H1 (cell line): ENCODE measurements at regions not wholly inside any gene's neighbourhood (a gene's known extent, or its start where the extent isn't known, plus 50 kb on each side); places are given as distances from the start of the nearest gene placed in this dataset.

Experiments used
- CTCF ChIA-PET: fragments of 300-600 bp; sonication (Branson Sonifier 250); formaldehyde crosslinking; loops from one replicate; lab custom pipeline; 2021; ENCODE audit not compliant: partially characterized antibody; lab: Charles Lee
- POLR2A ChIA-PET: fragments of 300-600 bp; sonication (Branson Sonifier 250); formaldehyde crosslinking; loops from one replicate; lab custom pipeline; 2021; ENCODE audit warnings: inconsistent platforms; ENCODE audit not compliant: partially characterized antibody; lab: Charles Lee
- DNase-seq, 2 experiments: peaks; one replicate each; pipeline versions ENCODE4 v3.0.0 to v3.0.0-alpha.2; 2010 to 2022; ENCODE audit warnings: low spot score in 2 of 2, low read depth in 1 of 2, mixed read lengths in 1 of 2
- FAIRE-seq: peaks from 2 replicates; lab custom pipeline; 2011; peaks lifted over from hg19 to GRCh38; lab: Jason Lieb, UNC
- H2AFZ ChIP-seq: 2 replicates; pipeline ENCODE4 v1.8.1; 2012; ENCODE audit warnings: low read length, inconsistent platforms
- H2AK5ac ChIP-seq: 2 replicates; pipeline ENCODE4 v1.6.1; 2013; ENCODE audit warnings: low read depth, low read length
- H2BK120ac ChIP-seq: replicated peaks from 2 replicates; pipeline ENCODE3; 2013; ENCODE audit warnings: low read depth, low read length, inconsistent platforms
- H2BK12ac ChIP-seq: 2 replicates; pipeline ENCODE4 v1.6.1; 2013; ENCODE audit warnings: low read depth, low read length
- H2BK15ac ChIP-seq: 2 replicates; pipeline ENCODE4 v1.6.1; 2013; ENCODE audit warnings: low read length
- H2BK20ac ChIP-seq: 2 replicates; pipeline ENCODE4 v1.6.1; 2013; ENCODE audit warnings: low read length
- H2BK5ac ChIP-seq: 2 replicates; pipeline ENCODE4 v1.6.1; 2013; ENCODE audit warnings: low read depth, low read length
- H3K14ac ChIP-seq: 2 replicates; pipeline ENCODE4 v1.6.1; 2013; ENCODE audit warnings: inconsistent platforms; ENCODE audit not compliant: insufficient read length
- H3K18ac ChIP-seq: 2 replicates; pipeline ENCODE4 v1.6.1; 2013; ENCODE audit warnings: low read length; ENCODE audit errors: extremely low read depth
- H3K23ac ChIP-seq: 2 replicates; pipeline ENCODE4 v1.6.1; 2013; ENCODE audit warnings: inconsistent platforms; ENCODE audit not compliant: insufficient read length
- H3K23me2 ChIP-seq: 2 replicates; pipeline ENCODE4 v1.6.1; 2013; ENCODE audit warnings: low read depth, low read length
- H3K27ac ChIP-seq: 2 replicates; pipeline ENCODE4 v1.6.1; 2011; ENCODE audit warnings: low read depth, low read length, inconsistent platforms
- H3K27me3 ChIP-seq, 4 experiments: replicated peaks in 1 of 4; 1 replicate in 1 of 4; 2 replicates in 3 of 4; pipeline versions ENCODE4 v1.6.1 to v1.8.1; 2011 to 2013; ENCODE audit warnings: low read length in 3 of 4, mild to moderate bottlenecking in 3 of 4, inconsistent platforms in 2 of 4, mixed read lengths in 2 of 4, moderate library complexity in 1 of 4; ENCODE audit not compliant: control insufficient read depth in 3 of 4, insufficient read depth in 3 of 4; ENCODE audit errors: extremely low read depth in 1 of 4
- H3K36me3 ChIP-seq, 4 experiments: 2 replicates each; pipeline versions ENCODE4 v1.6.1 to v1.8.1; 2011 to 2013; ENCODE audit warnings: mild to moderate bottlenecking in 4 of 4, low read length in 3 of 4, moderate library complexity in 2 of 4, control low read depth in 1 of 4, inconsistent platforms in 1 of 4; ENCODE audit not compliant: insufficient read depth in 4 of 4, control insufficient read depth in 2 of 4
- H3K4ac ChIP-seq: replicated peaks from 2 replicates; pipeline ENCODE3; 2013; ENCODE audit warnings: low read length, low read depth, mixed read lengths, inconsistent platforms; ENCODE audit not compliant: insufficient read length
- H3K4me1 ChIP-seq, 4 experiments: replicated peaks in 1 of 4; 1 replicate in 1 of 4; 2 replicates in 3 of 4; pipeline versions ENCODE4 v1.6.1 to v1.8.1; 2011 to 2013; ENCODE audit warnings: low read length in 3 of 4, inconsistent platforms in 2 of 4, mixed read lengths in 1 of 4; ENCODE audit not compliant: insufficient read depth in 4 of 4, control insufficient read depth in 3 of 4
- H3K4me2 ChIP-seq, 2 experiments: 2 replicates each; pipeline versions ENCODE4 v1.6.1 to v1.8.1; 2011 to 2013; ENCODE audit warnings: low read depth in 2 of 2, low read length in 2 of 2, control low read depth in 1 of 2, inconsistent platforms in 1 of 2, mild to moderate bottlenecking in 1 of 2; ENCODE audit not compliant: insufficient read depth in 1 of 2
- H3K4me3 ChIP-seq, 4 experiments: fragments of 200-600, 300-600 bp in 1 of 4; sonication (generic), shearing (Covaris generic), sonication (Bioruptor Twin) in 1 of 4; 2 replicates each; pipeline versions ENCODE4 v1.5.1 to v1.8.1; 2011 to 2016; ENCODE audit warnings: low read length in 4 of 4, low read depth in 3 of 4, control low read depth in 2 of 4, inconsistent platforms in 2 of 4, mild to moderate bottlenecking in 2 of 4, mixed read lengths in 1 of 4, moderate library complexity in 1 of 4; ENCODE audit not compliant: insufficient read depth in 2 of 4; ENCODE audit errors: extremely low read depth in 1 of 4
- H3K56ac ChIP-seq: replicated peaks from 2 replicates; pipeline ENCODE3; 2013; ENCODE audit warnings: low read depth, mild to moderate bottlenecking, mixed read lengths, low read length, inconsistent platforms; ENCODE audit not compliant: insufficient read length
- H3K79me1 ChIP-seq: 2 replicates; pipeline ENCODE4 v1.6.1; 2013; ENCODE audit warnings: low read depth, low read length, control low read depth
- H3K79me2 ChIP-seq, 2 experiments: 2 replicates each; pipeline versions ENCODE4 v1.6.1 to v1.8.1; 2012 to 2013; ENCODE audit warnings: low read length in 2 of 2, mild to moderate bottlenecking in 2 of 2, inconsistent platforms in 1 of 2; ENCODE audit not compliant: insufficient read depth in 2 of 2, control insufficient read depth in 1 of 2
- H3K9ac ChIP-seq, 4 experiments: replicated peaks in 1 of 4; 1 replicate in 1 of 4; 2 replicates in 3 of 4; pipeline versions ENCODE4 v1.6.1 to v1.8.1; 2011 to 2013; ENCODE audit warnings: low read depth in 3 of 4, low read length in 3 of 4, control low read depth in 2 of 4, mild to moderate bottlenecking in 2 of 4, moderate library complexity in 2 of 4, inconsistent platforms in 1 of 4; ENCODE audit errors: extremely low read depth in 1 of 4
- H3K9me3 ChIP-seq, 2 experiments: 2 replicates each; pipeline versions ENCODE4 v1.6.1 to v1.8.1; 2012 to 2013; ENCODE audit warnings: mild to moderate bottlenecking in 2 of 2, moderate library complexity in 2 of 2, control low read depth in 1 of 2, inconsistent platforms in 1 of 2, low read depth in 1 of 2, low read length in 1 of 2, mixed read lengths in 1 of 2; ENCODE audit not compliant: insufficient read depth in 2 of 2
- H4K20me1 ChIP-seq, 2 experiments: replicated peaks in 1 of 2; 2 replicates each; pipeline versions ENCODE3 to v1.8.1; 2011 to 2013; ENCODE audit warnings: inconsistent platforms in 2 of 2, low read length in 2 of 2, mild to moderate bottlenecking in 1 of 2; ENCODE audit not compliant: insufficient read depth in 2 of 2, control insufficient read depth in 1 of 2
- H4K5ac ChIP-seq: 2 replicates; pipeline ENCODE4 v1.6.1; 2013; ENCODE audit warnings: low read length, low read depth, mixed read lengths, inconsistent platforms; ENCODE audit not compliant: insufficient read length
- H4K8ac ChIP-seq: 2 replicates; pipeline ENCODE4 v1.8.0; 2013; ENCODE audit warnings: mild to moderate bottlenecking, moderate library complexity, low read length, inconsistent platforms; ENCODE audit not compliant: insufficient read depth; ENCODE audit errors: extremely low read depth
- H4K91ac ChIP-seq: replicated peaks from 2 replicates; pipeline ENCODE3; 2013; ENCODE audit warnings: low read length, mixed read lengths, inconsistent platforms; ENCODE audit not compliant: insufficient read length
- CREB1 ChIP-seq: IDR thresholded peaks from 2 replicates; pipeline ENCODE4 v1.6.1; 2012; ENCODE audit warnings: inconsistent platforms
- HDAC2 ChIP-seq, 2 experiments: fragments of 300-600 bp in 1 of 2; sonication (generic) in 1 of 2; IDR thresholded peaks; 2 replicates each; pipeline ENCODE4 v1.6.1; 2011 to 2012; ENCODE audit warnings: low read depth in 2 of 2, low read length in 2 of 2, mild to moderate bottlenecking in 2 of 2, moderate library complexity in 2 of 2, borderline replicate concordance in 1 of 2, inconsistent platforms in 1 of 2
- SRF ChIP-seq: IDR thresholded peaks from 2 replicates; pipeline ENCODE4 v1.6.1; 2011; ENCODE audit warnings: mild to moderate bottlenecking, low read depth, low read length, moderate library complexity
- WGBS, 2 experiments: shearing (Covaris generic) in 1 of 2; methylation state at CpG; one replicate each; pipeline versions ENCODE4 v1.1.6 to v1.1.7; 2013 to 2015; ENCODE audit warnings: low lambda C conversion rate in 2 of 2, mixed read lengths in 2 of 2, inconsistent platforms in 1 of 2, low coverage in 1 of 2, missing lambda C conversion rate in 1 of 2; ENCODE audit not compliant: insufficient replicate concordance in 2 of 2, insufficient coverage in 1 of 2, insufficient read length in 1 of 2; ENCODE audit errors: extremely low coverage in 1 of 2, missing lambda C conversion rate in 1 of 2; 5-methylcytosine and 5-hydroxymethylcytosine counted together

GRCh38 chr5:147037515-147038205, 159.1 kb upstream of the PPP2R2B start:
- Histone ChIP-seq H3K36me3 (no peaks in the 10 kb centered on the region), H3K4ac (no peak overlapping the region), H3K4me2 (no peak overlapping the region), H2BK15ac (no peak overlapping the region), H2BK12ac (no peak overlapping the region), H3K79me2 (no peaks in the 10 kb centered on the region), H3K27me3 (no peaks in the 10 kb centered on the region), H3K4me1 (peaks cover 0 to 2% (median 0%) of the 10 kb centered on the region in 4 experiments; a peak in 1 of 7 replicates), H4K8ac (no peak overlapping the region), H2BK120ac (no peak overlapping the region), H3K79me1 (no peaks in the 10 kb centered on the region), H3K9ac (no peak overlapping the region), H2BK20ac (no peak overlapping the region), H3K4me3 (no peak overlapping the region), H3K18ac (no peak overlapping the region), H3K9me3 (no peaks in the 10 kb centered on the region), H3K23ac (no peak overlapping the region), H3K14ac (no peak overlapping the region), H4K91ac (no peak overlapping the region), H3K27ac (no peak overlapping the region), H4K5ac (no peak overlapping the region), H2AK5ac (no peak overlapping the region), H2AFZ (no peak overlapping the region), H3K56ac (no peak overlapping the region), H4K20me1 (no peaks in the 10 kb centered on the region), H2BK5ac (no peak overlapping the region), H3K23me2 (no peaks in the 10 kb centered on the region)
- WGBS, 2 experiments, result 94% methylated on average over 3 of the region's 3 CpGs; no CpG with 5 or more reads in 1 of the 2 experiments
- POLR2A ChIA-PET, result no interaction called here
- CTCF ChIA-PET, result no interaction called here
- FAIRE-seq (no peak), DNase-seq (no peak)
- TF ChIP-seq CREB1, result no peak
- TF ChIP-seq SRF, result no peak
- TF ChIP-seq HDAC2 (IDR thresholded peaks at IDR 0.05; ENCODE audit: borderline replicate concordance in 1 of 2, low read depth in 2 of 2, low read length in 2 of 2), result no peak
